ENCODE measurements at regions not wholly inside any gene's neighbourhood (a gene's known extent, or its start where the extent isn't known, plus 50 kb on each side); places are given as distances from the start of the nearest gene placed in this dataset.

DNA sequence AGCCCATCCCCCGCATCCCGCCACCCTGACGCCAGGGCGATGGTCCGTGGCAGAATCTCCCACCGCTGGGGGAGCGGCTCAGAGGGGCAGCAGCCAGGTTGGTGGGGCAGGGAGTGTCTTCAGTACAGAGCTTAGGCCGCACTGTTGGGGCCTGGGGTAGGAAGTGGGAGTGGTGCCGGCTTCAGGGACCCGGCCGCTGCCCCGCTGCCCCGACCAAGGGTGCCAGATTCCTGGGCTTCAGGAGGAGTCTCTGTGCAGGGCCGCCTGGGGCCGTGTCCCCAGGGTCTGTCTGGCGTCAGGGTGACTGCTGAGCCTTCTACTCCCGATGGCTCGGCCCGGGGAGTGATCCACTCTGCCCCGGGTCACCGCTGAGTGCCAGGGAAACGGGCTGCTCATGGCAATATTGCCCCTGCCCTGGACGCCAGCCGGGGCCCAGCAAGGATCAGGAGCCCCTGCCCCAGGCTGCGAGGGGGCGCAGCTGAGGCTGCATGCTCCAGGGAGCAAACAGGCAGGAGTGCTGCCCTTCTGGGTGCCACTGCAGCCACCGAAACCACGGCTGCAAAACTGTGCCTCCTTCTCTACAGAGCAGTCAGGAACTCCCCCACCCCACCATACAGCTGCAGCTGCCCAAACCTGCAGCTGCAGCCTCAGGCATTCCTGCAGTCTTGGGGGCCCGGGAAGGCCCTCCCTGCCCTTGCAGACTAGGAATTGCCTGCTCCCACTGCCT, 1206.1 kb downstream of the ARAP2 start:
- Histone ChIP-seq H3K9me3 (no peaks in the 10 kb centered on the region), H3K4me3 (ENCODE audit: low read depth, low read length) (no peak overlapping the region), H3K27me3 (replicated peaks; ENCODE audit: control insufficient read depth, insufficient read depth, low read length) (no peaks in the 10 kb centered on the region), H3K36me3 (ENCODE audit: control insufficient read depth, insufficient read depth, low read length) (no peaks in the 10 kb centered on the region), H3K4me1 (no peaks in the 10 kb centered on the region)
- no peak overlapping the region for H3K27ac Mint-ChIP-seq (ENCODE audit: unreplicated experiment)
- H3K4me1 Mint-ChIP-seq (ENCODE audit: low read depth, unreplicated experiment), result peaks cover 6% of the 10 kb centered on the region
- no peaks in the 10 kb centered on the region for H3K9me3 Mint-ChIP-seq (ENCODE audit: unreplicated experiment)
- no peaks in the 10 kb centered on the region for H3K36me3 Mint-ChIP-seq (ENCODE audit: insufficient read depth, unreplicated experiment)
- ChIA-PET CTCF (no interaction called here), POLR2A (no interaction called here)
- no peaks in the 10 kb centered on the region for H3K27me3 Mint-ChIP-seq (ENCODE audit: insufficient read depth, unreplicated experiment)
- no peak overlapping the region for H3K4me3 Mint-ChIP-seq (ENCODE audit: unreplicated experiment)
- intact Hi-C loops (cut with micrococcal nuclease; ENCODE audit: unreplicated experiment), result no loop called here
- TF ChIP-seq, protein P1, sequence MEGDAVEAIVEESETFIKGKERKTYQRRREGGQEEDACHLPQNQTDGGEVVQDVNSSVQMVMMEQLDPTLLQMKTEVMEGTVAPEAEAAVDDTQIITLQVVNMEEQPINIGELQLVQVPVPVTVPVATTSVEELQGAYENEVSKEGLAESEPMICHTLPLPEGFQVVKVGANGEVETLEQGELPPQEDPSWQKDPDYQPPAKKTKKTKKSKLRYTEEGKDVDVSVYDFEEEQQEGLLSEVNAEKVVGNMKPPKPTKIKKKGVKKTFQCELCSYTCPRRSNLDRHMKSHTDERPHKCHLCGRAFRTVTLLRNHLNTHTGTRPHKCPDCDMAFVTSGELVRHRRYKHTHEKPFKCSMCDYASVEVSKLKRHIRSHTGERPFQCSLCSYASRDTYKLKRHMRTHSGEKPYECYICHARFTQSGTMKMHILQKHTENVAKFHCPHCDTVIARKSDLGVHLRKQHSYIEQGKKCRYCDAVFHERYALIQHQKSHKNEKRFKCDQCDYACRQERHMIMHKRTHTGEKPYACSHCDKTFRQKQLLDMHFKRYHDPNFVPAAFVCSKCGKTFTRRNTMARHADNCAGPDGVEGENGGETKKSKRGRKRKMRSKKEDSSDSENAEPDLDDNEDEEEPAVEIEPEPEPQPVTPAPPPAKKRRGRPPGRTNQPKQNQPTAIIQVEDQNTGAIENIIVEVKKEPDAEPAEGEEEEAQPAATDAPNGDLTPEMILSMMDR (IDR thresholded peaks at IDR 0.05; ENCODE audit: insufficient read depth in 1 of 2, low read depth in 1 of 2, low read length in 1 of 2, severe bottlenecking in 1 of 2, unreplicated experiment in 1 of 2), result no peak
- no TSS peak for BruUV-seq (replicated peaks)
- no peak for DNase-seq

DNA sequence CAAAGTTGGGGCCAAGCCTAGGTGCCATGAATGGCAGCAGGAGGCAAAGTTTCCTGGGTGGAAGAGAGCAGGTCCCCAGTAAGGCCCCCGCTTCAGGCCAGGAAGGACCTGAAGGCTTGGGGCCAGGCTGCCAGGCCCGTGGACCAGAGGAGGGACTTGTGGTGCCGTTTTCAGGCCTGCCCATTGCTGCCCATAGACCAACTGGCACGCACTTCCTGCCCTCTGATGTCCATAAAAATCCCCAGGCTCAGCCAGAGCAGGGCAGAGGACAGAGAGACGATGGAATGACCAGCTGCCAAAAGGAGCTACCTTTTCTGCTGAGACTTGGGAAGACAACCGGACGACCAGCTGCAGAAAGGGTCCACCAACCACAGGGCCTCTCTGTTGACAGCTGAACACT, 1205.5 kb downstream of the ARAP2 start:
- intact Hi-C loops (cut with micrococcal nuclease; ENCODE audit: unreplicated experiment), result no loop called here
- DNase-seq, result no peak
- Histone ChIP-seq H3K9me3 (no peaks in the 10 kb centered on the region), H3K4me1 (no peaks in the 10 kb centered on the region), H3K27me3 (replicated peaks; ENCODE audit: control insufficient read depth, insufficient read depth, low read length) (no peaks in the 10 kb centered on the region), H3K4me3 (ENCODE audit: low read depth, low read length) (no peak overlapping the region), H3K36me3 (ENCODE audit: control insufficient read depth, insufficient read depth, low read length) (no peaks in the 10 kb centered on the region)
- peaks cover 3% of the 10 kb centered on the region for H3K4me1 Mint-ChIP-seq (ENCODE audit: low read depth, unreplicated experiment)
- BruUV-seq (replicated peaks), result no TSS peak
- H3K9me3 Mint-ChIP-seq (ENCODE audit: unreplicated experiment), result no peaks in the 10 kb centered on the region
- TF ChIP-seq, protein P1 (IDR thresholded peaks at IDR 0.05; ENCODE audit: insufficient read depth in 1 of 2, low read depth in 1 of 2, low read length in 1 of 2, severe bottlenecking in 1 of 2, unreplicated experiment in 1 of 2), result no peak
- H3K27me3 Mint-ChIP-seq (ENCODE audit: insufficient read depth, unreplicated experiment), result no peaks in the 10 kb centered on the region
- POLR2A ChIA-PET, result no interaction called here
- H3K27ac Mint-ChIP-seq (ENCODE audit: unreplicated experiment), result no peak overlapping the region
- H3K36me3 Mint-ChIP-seq (ENCODE audit: insufficient read depth, unreplicated experiment), result no peaks in the 10 kb centered on the region
- H3K4me3 Mint-ChIP-seq (ENCODE audit: unreplicated experiment), result no peak overlapping the region
- CTCF ChIA-PET, result no interaction called here

DNA sequence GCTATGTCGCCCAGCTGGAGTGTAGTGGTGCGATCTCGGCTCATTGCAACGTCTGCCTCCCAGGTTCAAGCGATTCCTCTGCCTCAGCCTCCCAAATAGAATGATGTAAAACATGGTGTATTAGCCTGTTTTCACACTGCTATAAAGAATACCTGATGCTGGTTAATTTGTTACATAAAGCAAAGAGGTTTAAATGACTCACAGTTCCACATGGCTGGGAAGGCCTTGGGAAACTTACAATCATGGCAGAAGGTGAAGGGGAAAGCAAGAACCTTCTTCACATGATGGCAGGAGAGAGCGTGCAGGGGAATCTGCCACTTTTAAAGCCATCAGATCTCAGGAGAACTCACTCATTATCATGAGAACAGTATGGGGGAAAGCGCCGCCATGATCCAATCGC, 1191.8 kb downstream of the ARAP2 start:
- POLR2A ChIA-PET, result no interaction called here
- intact Hi-C loops (cut with micrococcal nuclease; ENCODE audit: unreplicated experiment), result no loop called here
- H3K9me3 ChIP-seq, result no peaks in the 10 kb centered on the region
- Mint-ChIP-seq H3K36me3 (ENCODE audit: insufficient read depth, unreplicated experiment) (no peaks in the 10 kb centered on the region), H3K4me1 (ENCODE audit: low read depth, unreplicated experiment) (no peaks in the 10 kb centered on the region), H3K9me3 (ENCODE audit: unreplicated experiment) (no peaks in the 10 kb centered on the region), H3K27ac (ENCODE audit: unreplicated experiment) (no peak overlapping the region), H3K27me3 (ENCODE audit: insufficient read depth, unreplicated experiment) (no peaks in the 10 kb centered on the region), H3K4me3 (ENCODE audit: unreplicated experiment) (no peak overlapping the region)
- TF ChIP-seq, protein P1 (IDR thresholded peaks at IDR 0.05; ENCODE audit: insufficient read depth in 1 of 2, low read depth in 1 of 2, low read length in 1 of 2, severe bottlenecking in 1 of 2, unreplicated experiment in 1 of 2), result no peak
- DNase-seq, result no peak
- H3K36me3 ChIP-seq (ENCODE audit: control insufficient read depth, insufficient read depth, low read length), result no peaks in the 10 kb centered on the region
- H3K4me3 ChIP-seq (ENCODE audit: low read depth, low read length), result no peak overlapping the region
- H3K4me1 ChIP-seq, result no peaks in the 10 kb centered on the region
- CTCF ChIA-PET, result no interaction called here
- no TSS peak for BruUV-seq (replicated peaks)
- H3K27me3 ChIP-seq (replicated peaks; ENCODE audit: control insufficient read depth, insufficient read depth, low read length), result no peaks in the 10 kb centered on the region

All from Caco-2 (cell line).